GM21786 (cell line): ENCODE measurements at regions not wholly inside any gene's neighbourhood (a gene's known extent, or its start where the extent isn't known, plus 50 kb on each side); places are given as distances from the start of the nearest gene placed in this dataset.
A peak's percentile ranks its signal among the peaks of the same experiment; 100 is the strongest.

Experiments
- ATAC-seq: cut with Tn5 transposase; IDR thresholded peaks from one replicate; pipeline ENCODE4 v1.9.1; 2021; ENCODE audit not compliant: unreplicated experiment

DNA sequence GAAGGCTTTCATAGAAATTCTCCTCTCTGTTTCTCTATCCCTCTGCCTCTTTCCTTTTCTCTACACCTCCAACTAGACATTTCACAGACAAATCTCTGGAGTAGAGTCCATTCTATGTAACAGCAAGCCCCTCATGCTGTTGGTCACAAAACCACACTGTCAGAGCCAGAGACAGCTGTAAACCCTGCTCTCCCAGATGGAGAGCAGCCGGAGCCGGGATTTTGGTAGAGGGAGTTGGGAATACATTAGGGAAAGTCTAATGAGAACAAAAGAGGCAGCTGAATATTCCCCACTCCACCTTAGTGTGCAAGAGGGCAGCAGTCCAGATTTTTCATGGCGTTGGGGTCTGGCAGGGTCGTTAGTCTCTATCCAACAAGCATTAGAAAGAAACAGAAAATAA, 68.3 kb upstream of the EDN1 start:
- ATAC-seq, result no peak

DNA sequence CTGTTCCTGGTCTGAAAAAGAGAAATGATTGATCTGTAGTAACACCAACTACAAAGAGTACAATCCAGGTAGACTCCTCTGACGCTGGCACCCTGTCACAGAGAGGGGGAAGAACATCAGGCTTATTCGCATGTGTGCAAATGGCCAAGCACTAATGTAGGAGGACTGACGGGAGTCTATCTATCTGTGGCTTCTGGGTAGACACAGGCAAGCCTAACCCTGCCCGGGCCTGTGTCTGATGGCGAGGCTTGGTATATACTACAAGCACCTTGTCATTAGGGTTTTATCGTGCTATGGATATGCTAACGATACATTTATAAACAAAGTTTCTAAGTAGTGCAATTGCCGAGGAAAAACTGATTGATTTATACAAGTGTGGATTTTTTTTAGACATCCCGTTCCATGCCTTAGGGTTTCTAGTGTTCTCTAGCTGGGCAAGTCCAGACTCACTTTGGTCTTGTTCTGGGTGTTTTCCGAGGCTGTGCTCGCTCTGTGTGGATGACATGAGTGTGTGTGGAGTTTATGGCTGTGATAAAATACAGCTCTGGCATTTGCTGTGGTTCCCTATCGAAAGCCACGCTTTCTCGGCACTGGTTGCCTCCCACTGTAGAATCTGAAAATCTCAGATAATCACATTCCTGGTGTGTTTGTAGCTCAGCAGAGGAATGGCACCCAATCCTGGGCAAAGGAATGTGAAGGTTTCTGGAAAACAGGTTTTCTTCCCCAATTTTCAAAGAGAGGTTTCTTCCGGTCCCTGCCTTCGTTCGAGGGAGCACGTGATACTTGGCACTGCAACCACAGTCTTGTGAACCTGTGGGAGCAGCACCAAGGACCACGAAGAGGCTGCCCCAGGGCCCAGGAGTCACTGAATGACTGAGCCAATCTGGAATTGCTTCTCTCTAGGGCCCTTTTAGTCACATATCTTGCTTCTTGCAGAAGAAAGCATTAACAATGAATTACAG, 67.5 kb upstream of the EDN1 start:
- no peak for ATAC-seq

DNA sequence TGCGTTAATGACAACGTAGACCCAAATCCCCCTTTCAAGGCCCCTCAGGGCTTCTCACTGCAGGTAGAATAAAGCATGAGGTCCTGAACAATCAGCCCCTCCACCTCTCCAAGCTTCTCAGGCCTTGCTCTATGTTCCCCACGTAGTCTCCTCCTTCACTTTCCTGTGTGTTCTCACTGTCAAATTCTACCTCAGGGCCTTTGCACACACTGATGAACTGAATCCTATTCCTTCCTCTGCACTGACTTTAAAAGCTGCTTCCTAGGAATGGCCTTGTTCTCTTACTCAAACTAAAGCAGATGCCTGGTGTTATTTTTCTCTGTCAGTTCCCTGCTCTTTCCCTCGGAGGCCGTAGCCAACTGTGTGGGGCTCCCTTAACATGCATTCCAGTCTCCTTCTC, 66.8 kb upstream of the EDN1 start:
- ATAC-seq, result no peak

DNA sequence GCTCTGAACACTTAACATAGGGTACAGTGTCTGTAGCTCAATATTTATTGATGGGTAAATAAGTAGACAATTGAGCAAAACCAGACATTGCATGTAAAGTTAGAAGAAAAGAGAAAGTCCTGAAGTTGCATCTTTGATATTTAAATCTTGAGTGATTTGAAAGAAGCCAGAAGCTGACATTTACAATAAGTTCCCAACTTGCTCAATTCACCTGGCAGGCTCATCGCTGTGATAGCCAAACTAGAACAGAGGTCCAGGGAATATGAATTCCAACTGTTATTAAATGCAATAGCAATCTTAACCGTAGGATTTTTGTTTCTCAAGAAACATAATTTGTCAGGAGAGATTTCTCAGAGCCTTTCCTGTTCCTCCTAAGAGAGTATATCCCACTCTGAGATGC, 65.9 kb upstream of the EDN1 start:
- ATAC-seq, result no peak

DNA sequence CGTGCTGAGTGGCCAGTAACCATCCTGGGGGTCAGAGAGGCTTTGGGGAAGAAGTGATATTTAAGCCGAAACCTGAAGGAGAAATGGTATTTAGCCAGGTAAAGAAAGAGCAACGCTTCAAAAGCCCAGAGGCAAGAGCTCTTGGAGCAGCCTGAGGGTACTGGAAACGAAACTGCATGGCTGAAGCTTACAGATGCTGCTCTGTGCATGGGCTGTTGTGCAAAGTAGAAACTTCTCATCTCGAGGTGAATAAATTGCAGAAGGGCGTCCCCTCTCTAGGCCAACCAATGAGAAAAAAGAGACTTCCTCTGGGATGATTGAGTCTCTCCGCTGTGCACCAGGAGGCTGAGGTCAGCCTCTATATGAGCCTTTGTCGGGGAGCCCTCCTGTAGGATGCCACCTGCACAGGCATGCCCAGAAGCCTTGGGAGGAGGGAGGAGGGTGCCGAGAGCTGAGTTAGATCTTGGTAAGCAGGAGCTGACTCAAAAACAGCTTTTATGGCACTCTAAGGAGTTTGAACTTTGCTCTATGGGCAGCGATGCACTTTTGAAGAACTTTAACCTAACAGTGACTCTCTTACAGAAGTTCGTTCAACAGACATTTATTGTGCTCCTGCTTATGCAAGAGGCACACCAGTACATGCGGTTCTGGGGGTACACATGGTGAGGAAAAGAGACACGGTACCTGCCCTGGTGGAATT, 61.6 kb upstream of the EDN1 start:
- ATAC-seq, result no peak

DNA sequence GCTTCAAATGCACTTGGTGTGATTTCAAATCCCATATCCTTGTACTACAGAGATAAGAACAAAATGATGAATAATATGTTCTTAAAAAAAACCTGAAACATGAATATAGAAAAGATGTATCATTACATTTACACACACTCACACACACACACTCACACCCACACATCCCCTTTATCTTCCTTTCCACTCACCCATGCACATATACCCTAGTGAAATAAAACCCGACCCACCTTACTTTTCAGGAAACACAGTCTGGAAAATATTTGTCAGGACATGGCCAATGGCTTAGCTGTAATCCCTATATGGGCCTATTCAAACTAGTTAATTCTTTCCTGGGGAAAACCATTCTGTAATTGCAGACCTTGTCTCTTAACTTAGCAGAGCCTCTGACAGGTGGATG, 60.8 kb upstream of the EDN1 start:
- ATAC-seq, result no peak

DNA sequence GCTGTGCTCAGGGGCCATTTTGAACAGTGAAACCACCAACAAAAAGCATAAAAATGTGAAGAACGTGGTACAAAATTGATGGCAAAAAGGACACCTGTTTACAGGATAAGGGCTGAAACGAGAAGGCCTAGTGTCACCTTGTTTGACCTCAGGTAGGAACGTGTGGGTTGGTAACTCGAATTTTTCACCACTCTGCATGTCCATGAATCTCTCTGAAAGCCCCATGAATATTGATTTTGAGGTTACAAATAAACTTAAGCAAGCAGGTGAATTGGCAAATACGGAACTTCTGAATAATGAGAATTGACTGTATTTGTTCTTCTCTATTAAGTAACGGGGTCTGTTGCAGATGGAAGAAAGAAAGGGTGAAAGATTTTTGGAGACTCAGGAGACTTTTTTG, 59.6 kb upstream of the EDN1 start:
- no peak for ATAC-seq

DNA sequence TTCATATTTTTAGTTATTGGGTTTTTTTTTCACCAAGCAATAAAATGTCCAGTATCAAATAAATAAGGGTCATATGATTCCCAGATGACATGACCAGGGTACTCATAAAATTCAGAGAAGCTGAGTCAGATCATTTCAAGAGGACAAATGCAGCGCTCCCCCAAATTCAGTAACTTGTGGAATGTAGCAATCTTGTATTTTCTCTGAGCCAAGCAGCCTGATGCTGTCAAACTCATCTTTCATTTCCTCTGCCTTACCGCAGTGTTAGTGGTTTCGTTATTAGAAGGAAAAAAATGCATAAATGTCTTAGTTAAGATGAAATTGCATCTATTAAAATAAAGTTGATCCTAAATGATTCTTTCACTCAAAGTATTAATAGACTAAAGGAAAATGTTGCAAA, 57.8 kb upstream of the EDN1 start:
- peak; percentile 47 for ATAC-seq

DNA sequence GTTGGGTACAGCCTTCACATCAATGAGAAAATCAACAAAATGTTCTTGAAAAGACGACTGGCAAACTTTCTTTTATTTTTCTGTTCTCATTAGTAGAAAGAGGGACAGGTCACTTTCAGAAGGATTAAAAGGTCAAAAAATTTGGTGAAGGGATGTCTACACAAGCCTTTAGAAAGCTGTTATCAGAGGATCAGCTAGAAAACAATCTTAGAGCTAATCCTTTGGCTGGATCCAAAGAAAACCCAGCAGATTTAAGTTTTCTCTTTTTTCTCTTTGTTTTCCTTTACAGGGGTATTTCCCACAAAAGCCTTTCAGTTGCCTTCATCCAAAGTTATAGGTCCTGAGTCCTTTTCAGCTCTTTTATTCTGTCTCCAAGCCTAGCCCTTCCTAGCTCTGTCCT, 57.3 kb upstream of the EDN1 start:
- no peak for ATAC-seq

DNA sequence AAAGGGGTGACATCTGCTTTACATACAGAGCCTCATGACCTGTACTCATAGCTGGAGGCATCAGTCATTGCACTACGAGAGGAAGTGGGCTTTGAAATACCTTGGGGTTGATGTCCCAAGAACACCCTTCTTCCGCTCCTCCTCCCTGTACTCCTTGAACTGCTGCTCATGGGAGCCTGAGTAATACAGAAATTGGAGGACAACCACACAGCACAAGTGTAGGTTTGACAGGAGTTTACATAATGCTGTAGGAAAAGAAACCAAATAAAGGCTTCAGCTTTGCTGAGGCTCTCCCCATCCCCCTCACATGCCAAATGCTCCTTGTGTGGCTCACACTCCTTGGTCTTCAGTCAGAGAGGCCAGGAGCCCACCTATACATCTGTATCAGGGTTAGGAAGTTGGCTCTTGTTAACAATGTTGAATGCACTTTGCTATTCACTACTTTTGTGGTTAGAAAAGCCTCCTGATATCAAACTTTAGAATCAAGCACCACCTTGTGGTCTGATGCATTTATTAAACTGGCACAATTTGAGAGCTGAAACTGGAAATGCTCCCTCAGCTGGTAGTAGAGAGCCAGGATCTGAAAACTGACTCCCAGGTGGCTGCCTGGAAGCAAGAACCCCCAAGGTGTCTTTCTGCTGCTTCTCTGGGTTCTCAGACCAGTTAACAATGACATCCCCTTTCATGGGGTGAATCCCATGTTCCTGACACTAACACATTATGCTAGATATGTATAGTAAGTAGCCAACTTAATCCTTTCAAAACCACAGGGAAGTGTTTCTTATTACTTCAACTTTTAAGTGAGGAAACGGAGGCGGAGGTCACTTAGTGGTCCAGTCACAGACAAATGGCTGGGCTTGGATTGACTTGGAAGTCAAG, 56.2 kb upstream of the EDN1 start:
- ATAC-seq, result peak; percentile 44

DNA sequence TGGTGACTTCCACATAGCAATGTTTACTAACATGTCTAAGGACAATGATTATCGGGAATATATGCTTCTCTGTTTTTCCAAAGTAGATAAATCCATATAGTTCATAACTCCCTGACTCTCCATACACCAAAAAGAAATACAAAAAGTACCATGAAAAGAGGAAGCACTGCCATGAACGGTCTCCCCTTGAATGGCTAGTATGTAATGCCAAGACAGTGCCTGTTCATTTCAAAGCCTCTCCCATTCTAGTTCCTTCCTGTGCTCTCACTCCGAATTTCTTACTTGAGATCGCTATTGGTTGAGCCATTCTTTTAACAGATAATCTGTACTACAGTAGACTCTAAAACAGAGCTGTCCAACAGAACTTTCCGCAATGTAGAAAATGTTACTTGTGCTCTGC, 54.8 kb upstream of the EDN1 start:
- no peak for ATAC-seq

DNA sequence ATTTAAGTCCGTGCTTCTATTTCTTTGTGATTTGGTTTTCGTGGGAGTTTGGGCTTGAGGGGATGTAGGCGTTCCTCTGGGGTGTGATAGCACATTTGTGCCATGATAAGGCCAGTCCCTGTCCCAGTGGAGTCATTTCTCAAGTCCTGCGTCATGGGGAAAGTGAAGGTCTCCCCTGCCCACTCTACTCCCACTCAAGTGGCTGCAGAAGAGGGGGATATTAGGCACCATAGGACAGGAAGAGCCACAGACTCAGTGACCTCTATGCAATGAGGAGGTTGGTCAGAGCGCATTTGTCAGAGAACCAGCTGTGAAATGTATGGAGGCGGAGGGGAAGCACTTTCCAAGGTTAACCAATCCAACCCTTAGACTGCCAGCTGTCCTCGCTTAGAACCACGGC, 51.9 kb upstream of the EDN1 start:
- ATAC-seq, result no peak
